Mucosa of stomach (tissue), 1 donor: ENCODE measurements at regions not wholly inside any gene's neighbourhood (a gene's known extent, or its start where the extent isn't known, plus 50 kb on each side); places are given as distances from the start of the nearest gene placed in this dataset.

Experiments used
- H3K27me3 ChIP-seq: one replicate; pipeline ENCODE4 v1.7.0; 2013; ENCODE audit warnings: mild to moderate bottlenecking, low read length; ENCODE audit not compliant: control insufficient read depth, insufficient read depth
- H3K36me3 ChIP-seq: one replicate; pipeline ENCODE4 v1.7.0; 2013; ENCODE audit warnings: low read length; ENCODE audit not compliant: control insufficient read depth, insufficient read depth
- H3K4me1 ChIP-seq: one replicate; pipeline ENCODE4 v1.7.0; 2013; ENCODE audit warnings: mild to moderate bottlenecking, low read length; ENCODE audit not compliant: control insufficient read depth, insufficient read depth
- H3K4me3 ChIP-seq: one replicate; pipeline ENCODE4 v1.7.0; 2013; ENCODE audit warnings: low read length
- H3K9ac ChIP-seq: one replicate; pipeline ENCODE4 v1.7.0; 2013; ENCODE audit warnings: mild to moderate bottlenecking, low read length, moderate library complexity
- H3K9me3 ChIP-seq: one replicate; pipeline ENCODE4 v1.7.0; 2013; ENCODE audit warnings: mild to moderate bottlenecking, low read length, moderate library complexity; ENCODE audit not compliant: control insufficient read depth
- donor health status: Pancreatic carcinoma.

- Histone ChIP-seq H3K9me3 (no peaks in the 10 kb centered on the region), H3K36me3 (no peaks in the 10 kb centered on the region), H3K27me3 (peaks cover 33% of the 10 kb centered on the region), H3K4me3 (no peak overlapping the region), H3K9ac (no peak overlapping the region), H3K4me1 (no peaks in the 10 kb centered on the region)
Observed at GRCh38 chr1:43011020-43011419, 52.4 kb upstream of the SLC2A1 start.

- H3K36me3 ChIP-seq, result no peaks in the 10 kb centered on the region
- H3K4me3 ChIP-seq, result no peak overlapping the region
- no peaks in the 10 kb centered on the region for H3K9me3 ChIP-seq
- H3K9ac ChIP-seq, result no peak overlapping the region
- H3K4me1 ChIP-seq, result no peaks in the 10 kb centered on the region
- H3K27me3 ChIP-seq, result peaks cover 33% of the 10 kb centered on the region
Observed at GRCh38 chr1:43009274-43009673, 50.6 kb upstream of the SLC2A1 start.

GRCh38 chr1:43008115-43009060 lies 49.7 kb upstream of the SLC2A1 start:
- H3K9me3 ChIP-seq, result no peaks in the 10 kb centered on the region
- no peak overlapping the region for H3K4me3 ChIP-seq
- H3K27me3 ChIP-seq, result peaks cover 33% of the 10 kb centered on the region
- H3K4me1 ChIP-seq, result no peaks in the 10 kb centered on the region
- H3K36me3 ChIP-seq, result no peaks in the 10 kb centered on the region
- H3K9ac ChIP-seq, result no peak overlapping the region
